Stimulated activated CD8-positive, alpha-beta memory T cell treated with anti-CD3 and anti-CD28 coated beads, Interleukin-12 subunit alpha, Interleukin-12 subunit beta, amount 100 ng/mL, for 1 hour (primary cell): ENCODE measurements at regions not wholly inside any gene's neighbourhood (a gene's known extent, or its start where the extent isn't known, plus 50 kb on each side); places are given as distances from the start of the nearest gene placed in this dataset.

ENCODE experiments used
- DNase-seq: peaks from one replicate; pipeline ENCODE4 v3.0.0-alpha.2; 2020; ENCODE audit warnings: low read depth

DNA sequence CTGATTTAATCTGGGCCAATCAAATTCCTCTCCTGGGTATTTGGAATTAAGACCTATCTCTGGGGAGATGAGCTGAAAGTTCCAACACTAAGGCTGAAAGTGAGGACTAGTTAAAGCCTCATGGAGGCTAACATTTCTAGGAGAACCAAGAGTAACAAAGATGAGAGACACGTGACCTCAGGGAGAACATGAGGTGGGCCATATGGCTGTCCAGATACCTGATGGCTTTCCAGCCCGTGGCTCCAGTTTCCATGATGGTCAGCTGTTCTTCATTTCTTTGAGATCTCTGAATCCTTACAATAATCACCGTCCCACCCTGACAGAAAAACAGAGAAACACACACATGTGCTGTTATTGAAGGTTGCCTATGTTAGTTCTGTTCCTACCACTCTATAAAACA is 66.1 kb downstream of the LEPR start:
- DNase-seq, result no peak

DNA sequence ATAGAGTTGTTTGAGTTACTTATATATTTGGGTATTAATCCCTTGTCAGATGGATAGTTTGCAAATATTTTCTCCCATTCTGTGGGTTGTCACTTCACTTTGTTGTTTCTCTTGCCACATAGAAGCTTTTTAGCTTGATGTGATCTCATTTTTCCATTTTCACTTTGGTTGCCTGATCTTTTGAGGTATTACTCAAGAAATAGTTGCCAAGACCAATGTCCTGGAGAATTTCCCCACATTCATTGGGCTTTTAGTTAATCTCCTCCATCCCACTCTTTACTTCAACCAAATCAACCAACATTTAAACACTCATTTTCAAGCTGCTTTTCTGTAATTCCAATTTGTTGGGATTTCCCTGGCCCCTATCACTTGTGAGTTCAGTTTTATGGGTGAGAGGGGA is 69.0 kb downstream of the LEPR start:
- DNase-seq, result no peak

DNA sequence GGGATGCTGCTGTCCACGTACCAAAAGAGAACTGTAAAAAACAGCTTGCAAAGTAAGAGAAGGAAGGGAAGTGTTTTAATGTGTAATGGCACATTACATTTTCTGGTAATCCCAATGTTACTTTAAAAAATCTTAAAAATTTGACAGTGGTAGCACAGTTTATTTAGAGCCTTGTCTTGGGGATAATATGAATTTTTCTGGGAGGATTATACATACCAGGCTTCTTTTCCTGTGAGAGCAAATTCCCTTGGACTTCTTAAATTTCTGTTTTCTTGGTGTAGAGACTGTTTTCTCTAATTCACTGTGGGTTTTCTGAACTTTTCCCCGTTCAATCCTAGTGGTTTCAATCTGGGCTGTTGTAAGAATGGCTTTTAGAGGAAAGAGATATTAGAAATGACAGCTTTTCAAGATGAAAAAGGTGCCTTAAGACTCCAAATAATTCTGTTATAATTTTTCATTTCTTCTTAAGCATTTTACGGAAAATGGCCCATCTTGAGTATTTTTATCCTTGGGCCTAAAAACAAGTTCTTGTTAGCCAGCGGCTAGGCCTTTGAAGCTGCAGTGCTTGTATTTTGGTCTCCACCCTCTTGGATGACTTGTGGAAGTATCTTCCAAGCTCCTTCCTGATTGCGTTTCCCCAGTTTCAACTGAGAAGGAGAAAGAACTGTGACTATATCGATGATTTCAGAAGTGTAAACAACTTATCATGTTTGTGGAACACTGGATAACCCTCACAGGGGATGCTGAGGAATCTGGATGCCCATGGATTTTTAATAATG is 70.0 kb downstream of the LEPR start:
- no peak for DNase-seq

DNA sequence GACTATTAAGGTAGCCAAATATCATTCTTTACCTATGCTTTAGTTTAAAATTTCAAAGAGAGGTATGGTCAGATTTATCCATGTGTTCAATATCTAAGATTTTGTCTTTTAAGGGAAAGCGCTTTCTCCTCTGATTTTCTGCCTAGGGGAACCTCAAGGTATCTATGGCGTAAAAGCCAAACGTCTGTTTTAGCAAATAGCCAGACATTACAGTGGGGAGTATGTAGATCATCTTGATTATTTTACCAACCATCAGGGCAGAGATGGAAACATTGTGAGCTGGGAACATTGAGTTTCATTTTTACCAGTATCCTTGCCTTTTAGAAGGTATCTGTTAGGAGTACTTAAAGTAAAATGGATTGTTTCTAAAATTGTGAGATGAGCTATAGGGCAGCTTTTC is 71.0 kb downstream of the LEPR start:
- DNase-seq, result no peak

DNA sequence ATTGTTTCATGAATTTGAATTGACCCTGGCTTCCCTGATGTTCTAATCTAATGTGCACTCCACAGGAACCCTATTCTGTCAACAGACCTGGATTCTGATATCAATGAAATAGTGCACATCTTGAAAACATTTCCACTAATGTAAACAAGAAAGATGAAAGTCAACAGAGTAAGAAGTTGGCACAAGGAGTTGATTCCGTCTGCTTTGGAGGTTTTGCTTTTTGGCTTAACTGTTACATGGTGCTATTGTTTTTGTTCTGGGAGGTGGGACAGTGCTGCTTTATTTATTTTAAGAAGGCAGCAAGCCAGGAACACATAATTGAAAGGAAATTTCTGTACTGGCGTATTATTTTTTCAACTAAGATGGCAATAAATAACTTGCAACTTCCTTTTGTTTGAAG is 73.3 kb downstream of the LEPR start:
- no peak for DNase-seq

DNA sequence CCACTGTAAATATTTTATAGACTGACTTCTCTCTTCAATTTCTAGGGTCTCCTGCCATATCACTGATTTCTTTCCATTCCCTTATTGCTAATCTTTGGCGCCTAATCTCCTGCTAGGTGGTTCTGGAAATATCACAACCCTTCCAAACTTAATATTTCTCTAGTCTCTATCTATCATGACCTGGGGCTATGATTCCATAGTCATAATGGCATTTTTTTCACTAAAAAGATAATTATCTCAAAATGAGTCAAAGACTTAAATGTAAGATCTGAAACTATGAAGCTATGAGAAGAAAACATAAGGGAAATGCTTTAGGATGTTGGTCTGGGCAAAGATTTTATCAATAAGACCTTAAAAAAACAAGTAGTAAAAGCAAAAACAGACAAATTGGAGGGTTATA is 74.2 kb downstream of the LEPR start:
- no peak for DNase-seq

DNA sequence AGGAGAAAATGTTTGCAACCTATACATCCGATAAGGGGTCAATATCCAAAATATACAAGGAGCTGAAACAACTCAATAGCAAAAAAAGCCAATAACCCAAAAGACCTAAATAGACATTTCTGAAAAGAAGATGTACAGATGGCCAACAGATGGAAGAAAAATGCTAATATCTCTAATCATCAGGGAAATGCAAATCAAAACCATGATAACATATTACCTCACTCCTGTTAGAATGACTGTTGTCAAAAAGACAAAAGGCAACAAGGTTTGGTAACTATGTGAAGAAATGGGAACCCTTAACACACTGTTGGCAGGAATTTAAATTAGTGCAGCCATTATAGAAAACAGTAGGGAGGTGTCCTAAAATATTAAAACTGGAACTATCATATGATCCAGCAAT is 74.7 kb downstream of the LEPR start:
- DNase-seq, result no peak

DNA sequence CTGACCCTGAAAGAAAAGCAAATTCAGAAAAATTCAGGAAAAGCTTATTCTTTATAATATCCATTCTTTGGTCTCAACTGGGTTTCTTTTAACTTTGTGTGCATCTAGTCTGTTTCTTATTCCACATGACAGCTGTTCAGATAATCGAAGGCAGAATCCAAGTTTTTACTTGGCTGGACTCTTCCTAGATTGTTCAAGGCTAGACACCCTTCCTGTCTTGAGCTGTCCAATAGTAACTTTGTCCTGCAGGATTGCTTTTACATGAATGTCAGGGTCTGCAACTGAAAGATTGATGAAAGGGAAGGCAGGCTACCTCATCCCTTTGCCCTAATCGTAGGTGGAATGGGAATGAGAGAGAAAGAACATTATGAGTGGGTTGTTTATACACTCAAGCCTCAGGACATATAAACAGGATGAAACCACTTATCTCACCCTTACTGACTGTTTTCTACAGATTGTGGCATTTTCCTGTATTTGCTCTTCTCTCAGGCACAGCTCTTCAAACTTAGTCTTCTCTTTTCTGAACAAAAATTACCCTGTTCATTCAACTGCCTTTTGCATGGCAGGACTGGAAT is 76.9 kb downstream of the LEPR start:
- no peak for DNase-seq

DNA sequence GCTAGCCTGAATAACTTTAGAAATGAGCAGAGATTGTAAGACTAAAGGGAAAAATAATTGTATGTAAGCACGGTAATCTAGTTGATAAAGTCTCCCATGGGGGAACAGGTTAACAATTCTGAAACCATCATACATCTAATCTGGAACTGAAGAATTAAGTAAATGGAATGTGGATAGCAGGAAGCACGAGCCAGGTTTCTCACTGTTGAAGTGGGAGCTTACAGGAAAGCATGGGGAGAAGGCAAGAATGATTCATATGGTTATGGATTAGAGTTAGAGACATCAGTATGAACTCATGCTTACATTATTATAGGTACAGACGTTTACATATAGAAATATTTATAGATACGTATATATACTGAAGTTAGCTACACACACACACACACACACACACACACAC is 83.0 kb downstream of the LEPR start:
- DNase-seq, result no peak

DNA sequence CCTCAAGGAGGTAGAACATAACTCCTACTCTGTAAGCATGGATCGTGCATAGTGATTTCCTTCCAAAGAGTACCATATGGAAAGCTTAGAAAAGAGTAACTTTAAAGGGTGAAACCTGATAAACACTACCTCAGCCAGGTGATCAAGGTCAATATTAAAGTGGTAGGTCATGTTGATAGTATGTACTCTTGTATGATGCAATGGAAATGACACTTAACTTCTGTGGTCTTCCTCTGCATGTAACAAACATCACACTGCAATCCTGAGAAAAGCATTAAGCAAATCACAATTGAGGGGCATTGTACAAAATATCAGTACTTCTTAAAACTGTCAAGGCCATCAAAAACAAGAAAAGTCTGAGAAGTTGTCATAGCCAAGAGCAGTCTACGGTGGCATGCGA is 83.8 kb downstream of the LEPR start:
- no peak for DNase-seq

DNA sequence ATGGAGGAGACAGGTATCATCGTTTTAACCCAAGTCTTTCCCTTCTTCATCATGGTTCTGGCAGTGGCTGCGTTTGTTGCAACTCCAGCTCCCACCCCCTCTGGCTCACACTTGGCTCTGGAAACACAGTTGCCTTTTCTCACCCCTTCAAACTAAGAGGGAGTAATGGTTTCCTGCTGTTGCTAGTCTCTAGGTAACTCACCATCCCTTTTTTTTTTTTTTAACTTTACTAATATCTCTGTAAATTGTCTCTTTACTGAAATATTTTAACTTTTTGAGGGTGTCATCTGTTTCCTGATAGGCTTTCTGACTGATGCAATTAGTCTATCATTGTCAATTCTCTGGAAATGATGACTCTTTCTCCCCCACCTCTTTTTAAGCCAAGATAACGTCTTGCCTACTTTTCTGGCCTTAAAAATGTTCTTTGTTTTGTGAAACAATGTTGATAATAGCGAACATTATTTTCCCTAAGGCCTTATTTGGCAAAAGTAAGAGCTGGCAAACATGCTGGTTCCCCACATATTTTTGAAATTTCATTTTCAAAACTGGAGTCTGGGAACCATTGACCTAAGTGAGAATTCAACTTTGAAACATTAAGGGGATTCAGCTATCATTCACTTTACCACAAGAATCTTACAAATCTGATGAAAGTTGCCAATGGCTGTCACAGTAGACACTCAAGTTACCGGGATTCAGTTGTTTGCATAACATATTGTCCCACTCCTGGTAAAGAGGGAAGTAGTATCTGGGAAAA is 85.3 kb downstream of the LEPR start:
- DNase-seq, result no peak

DNA sequence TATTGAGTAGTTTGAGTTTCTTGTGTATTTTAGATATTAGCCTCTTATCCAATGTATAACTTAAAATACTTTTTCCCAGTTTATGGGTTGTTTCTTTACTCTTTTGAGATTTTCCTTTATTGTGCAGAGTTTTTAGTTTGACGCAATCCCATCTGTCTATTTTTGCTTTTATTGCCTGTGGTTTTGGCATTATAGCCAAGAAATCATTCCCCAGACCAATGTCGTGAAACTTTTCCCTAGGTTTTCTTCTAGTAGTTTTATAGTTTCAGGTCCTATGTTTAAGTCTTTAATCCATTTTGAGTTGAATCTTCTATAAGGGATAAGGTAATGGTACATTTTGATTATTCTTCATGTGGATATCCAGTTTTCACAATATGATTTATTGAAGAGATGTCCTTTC is 87.6 kb downstream of the LEPR start:
- no peak for DNase-seq

DNA sequence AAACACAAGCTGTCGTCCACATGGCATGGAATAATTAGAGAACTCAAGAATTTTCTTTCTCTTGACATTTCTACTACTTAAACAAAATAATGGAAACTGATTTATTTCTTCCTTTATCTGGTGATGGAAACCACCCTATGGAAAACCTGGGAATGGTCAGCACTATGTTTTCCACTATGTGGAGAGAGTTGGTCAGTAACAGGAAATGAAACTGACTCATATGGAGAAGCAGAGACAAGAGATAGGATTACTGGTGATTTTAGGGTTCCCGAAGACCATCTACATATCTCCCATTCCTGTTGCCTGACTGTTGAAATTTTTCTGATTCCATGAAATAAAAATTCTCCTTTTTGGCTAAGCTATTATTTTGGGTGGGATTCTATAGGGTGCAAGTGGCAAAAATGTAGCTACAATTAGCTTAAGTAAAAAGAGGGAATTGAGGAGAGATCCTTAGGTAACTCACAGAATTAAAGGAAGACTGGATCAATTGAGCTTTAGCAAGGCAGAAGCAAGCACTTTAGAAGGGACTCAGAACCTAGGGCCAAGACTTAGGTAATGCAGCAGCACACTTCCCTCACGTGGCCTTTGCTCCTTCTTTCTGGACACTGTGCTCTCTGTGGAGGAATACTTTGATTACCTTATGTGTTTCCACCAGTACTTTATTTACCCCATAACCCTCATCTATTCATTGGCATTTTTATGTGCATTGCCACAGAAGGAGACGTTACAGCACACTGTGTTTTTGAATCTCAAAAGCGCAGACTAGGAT is 89.6 kb downstream of the LEPR start:
- DNase-seq, result no peak

DNA sequence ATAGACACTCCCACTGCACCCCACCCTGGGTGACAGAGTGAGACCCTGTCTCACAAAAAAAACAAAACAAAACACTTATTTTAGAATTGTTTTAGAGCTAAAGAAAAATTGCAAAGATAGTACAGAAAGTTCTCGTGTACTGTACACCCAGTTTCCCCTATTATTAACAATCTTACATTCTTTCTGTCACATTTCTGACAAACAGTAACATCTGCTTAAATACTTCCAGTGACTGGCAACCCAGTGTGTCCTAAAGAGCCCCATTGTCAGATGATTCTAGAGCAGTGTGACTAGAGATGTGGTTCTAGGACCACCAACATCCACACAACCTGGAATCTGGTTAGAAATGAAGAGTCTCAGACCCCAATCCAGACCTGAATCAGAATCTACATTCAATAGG is 90.5 kb downstream of the LEPR start:
- DNase-seq, result no peak

DNA sequence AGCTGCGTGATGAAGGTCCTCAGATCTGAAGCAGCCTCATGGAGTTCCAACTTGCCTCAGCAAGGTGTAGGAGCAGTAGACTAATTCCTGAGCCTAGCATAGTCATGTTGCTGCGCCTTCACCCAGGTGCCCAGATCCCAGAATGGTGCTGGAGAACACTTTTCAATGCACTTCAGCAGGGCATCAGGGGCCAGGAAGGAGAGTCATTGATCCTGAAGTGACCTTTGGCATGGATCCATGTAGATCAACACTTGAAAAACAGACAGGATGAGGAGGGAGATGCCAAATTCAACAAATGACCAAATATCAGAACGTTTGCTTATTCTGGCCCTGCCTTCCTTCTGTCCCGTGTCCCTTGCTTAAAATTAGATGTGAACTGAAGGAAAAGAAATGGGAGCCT is 91.9 kb downstream of the LEPR start:
- no peak for DNase-seq

DNA sequence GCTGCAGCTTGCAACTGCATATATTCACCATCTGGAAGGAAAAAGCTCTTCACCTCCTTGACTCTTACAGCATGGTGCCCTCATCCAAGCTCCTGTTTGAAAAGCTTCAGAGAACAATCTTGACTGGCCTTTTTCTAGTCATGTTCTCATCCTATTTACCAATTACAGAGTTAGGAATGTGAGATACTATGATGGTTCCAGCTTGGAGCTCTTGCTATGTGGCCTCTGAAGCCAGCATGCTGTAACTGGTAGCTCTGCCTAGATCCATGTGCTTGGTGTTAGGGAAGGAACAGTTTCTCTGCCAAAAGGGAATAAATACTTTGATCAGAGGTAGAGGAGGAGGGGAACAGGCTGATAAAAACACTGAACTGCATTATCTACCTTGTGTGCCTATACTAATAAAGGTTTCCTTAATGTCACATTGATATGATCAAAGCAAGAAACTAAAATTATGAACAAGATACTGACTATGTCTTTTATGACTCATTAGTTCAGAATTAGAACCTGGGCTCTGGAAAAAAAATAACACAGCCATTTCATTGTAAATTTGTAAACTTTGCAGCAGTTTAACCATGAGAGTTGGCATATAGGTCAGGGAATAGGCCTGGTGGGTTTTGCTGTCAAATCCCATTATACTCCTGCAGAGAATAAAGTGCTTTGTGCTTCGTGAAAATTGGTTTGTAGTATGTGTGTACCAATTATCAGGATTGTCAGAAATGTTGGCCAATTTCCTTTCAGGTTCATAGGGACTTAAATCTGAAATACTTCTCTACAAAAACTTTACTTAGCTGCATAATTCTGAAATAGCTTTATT is 92.7 kb downstream of the LEPR start:
- DNase-seq, result no peak

DNA sequence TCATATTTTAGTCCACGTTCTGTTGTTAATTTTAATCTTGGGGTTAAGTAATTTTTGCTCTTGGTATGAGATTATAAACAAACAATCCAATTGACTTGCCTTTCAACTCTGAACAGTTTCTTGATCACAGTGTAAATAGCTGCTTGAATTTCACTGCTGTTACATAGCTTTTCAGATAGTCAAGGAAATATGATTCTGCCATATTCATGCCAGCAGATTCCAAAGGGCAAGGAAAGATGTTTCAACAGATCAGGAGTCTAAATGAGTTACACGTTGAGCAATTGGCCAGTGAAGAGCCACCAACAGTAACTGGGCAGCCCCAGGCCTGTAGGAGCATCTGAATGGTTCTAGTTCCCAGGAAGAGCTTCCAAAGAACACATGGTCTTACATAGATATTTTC is 93.6 kb downstream of the LEPR start:
- DNase-seq, result no peak

DNA sequence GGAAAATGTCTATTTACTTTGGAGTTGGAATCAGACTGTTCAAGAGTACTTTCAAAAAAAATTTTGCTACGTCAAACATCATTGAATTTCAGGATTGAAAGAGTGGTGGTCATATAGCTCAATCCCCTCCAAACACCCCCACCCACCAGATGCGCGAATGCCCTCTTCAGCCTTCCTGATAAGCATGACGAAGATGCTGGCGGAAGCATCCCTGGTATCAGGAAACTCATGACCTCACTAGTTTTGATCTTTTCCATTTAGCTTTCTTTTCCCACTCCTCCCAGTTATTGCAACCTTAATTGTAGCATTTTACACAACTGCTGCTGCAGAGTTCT is 104.4 kb downstream of the LEPR start:
- DNase-seq, result no peak

DNA sequence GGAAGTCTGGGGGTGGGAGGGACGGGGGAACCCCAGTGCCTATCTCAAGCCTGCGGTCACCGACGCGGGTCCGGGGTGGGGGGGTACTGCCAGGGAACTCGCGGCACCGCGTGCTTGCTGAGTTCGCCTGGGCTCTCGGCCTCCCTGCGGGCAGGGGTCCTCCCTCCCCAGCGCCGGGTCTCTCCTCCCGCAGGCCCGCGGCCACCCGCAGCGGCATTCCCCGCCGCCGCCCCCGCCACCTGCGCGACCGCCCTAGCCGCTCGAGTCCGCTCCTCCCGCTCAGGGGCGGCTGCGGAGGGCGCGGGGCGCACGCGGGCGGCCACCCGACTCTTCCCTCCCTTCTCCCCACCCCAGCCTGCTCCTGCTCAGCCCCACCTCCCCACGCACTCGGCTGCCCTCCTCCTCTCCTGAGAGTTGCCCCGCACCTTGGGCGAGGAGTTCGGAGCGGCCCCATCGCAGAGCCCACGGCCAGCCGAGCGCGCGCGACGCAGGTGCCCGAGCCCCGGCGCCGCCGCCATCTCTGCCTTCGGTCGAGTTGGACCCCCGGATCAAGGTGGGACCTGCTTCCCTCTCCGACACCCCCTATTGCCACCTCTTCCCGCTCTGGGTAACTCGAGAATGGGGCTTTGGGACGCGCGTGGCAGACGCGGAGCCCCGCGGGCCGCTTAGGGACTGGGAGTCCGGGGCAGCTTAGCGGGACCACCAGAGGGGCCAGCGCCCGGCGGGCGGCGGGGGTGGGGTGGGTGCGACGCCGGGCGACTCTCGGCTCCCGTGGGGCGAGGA is 105.0 kb downstream of the LEPR start:
- no peak for DNase-seq

DNA sequence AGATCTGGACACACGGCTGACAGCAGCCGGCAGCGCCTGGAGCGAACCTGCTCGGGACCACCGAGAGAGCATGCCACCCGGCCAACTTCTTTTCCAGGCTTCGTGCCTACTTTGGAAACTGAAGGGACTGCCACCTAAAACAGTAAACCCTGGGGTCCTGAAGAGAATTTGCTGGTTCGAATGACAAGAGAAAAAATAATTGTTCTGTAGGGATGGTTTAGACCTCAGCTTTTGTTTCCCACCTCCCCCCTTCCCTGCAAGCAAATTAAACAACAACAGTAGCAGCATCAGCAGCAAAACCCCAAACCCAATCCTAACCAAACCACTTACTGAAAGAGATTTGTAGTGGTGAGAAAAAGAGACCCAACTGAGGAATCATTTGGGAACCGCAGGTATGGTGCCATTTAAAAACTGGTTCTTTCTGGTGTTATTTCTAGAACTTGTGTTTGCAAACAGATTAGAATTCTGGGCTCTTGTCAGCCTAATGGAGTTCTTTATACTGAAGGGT is 105.6 kb downstream of the LEPR start:
- DNase-seq, result no peak

DNA sequence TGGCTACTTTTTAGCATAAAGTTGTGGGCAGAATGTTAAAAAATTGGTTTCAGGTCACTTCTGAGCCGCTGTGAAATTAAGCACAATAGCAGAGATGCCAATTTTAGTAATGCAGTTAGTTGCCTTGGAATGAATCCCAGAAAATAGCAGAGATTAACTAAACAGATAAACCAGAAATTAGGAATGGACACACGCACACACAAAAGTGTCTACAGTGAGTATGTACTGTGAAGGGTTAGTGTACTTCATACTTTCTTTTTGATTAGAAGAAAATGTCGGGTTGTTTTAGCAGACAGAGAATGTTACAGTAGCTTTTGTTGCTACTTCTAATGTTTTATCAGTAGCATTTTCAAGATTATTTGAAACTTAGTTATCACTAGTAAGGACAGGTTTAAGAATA is 106.7 kb downstream of the LEPR start:
- DNase-seq, result no peak
